Adrenal gland (tissue), 9 donors: ENCODE measurements at regions not wholly inside any gene's neighbourhood (a gene's known extent, or its start where the extent isn't known, plus 50 kb on each side); places are given as distances from the start of the nearest gene placed in this dataset.
A peak's percentile ranks its signal among the peaks of the same experiment; 100 is the strongest.

Experiments used
- DNase-seq, 7 donors: peaks; one replicate each; pipeline ENCODE4 v3.0.0-alpha.2; 2019 to 2020
- H3K27ac ChIP-seq, 5 donors: fragments of 200-600 bp; sonication (generic) in 4 of 5; 1 replicate in 3 of 5; 2 replicates in 2 of 5; pipeline versions ENCODE4 v1.5.1 to v1.8.0; 2016 to 2020; ENCODE audit warnings: mild to moderate bottlenecking in 1 of 5
- H3K27me3 ChIP-seq: fragments of 200-600 bp; 2 replicates; pipeline ENCODE4 v1.8.0; 2021
- H3K36me3 ChIP-seq, 2 donors: fragments of 200-600 bp; replicated peaks in 1 of 2; 1 replicate in 1 of 2; 2 replicates in 1 of 2; pipeline versions ENCODE4 v1.5.1 to v1.8.0; 2018 to 2022
- H3K4me1 ChIP-seq, 2 donors: fragments of 200-600 bp; replicated peaks in 1 of 2; 1 replicate in 1 of 2; 2 replicates in 1 of 2; pipeline versions ENCODE4 v1.5.1 to v1.8.0; 2018 to 2021
- H3K4me3 ChIP-seq, 4 donors: fragments of 200-600 bp; sonication (generic) in 3 of 4; one replicate each; pipeline ENCODE4 v1.5.1; 2016 to 2018
- H3K9me3 ChIP-seq, 3 donors: fragments of 200-600 bp; sonication (generic) in 1 of 3; replicated peaks in 1 of 3; 1 replicate in 2 of 3; 2 replicates in 1 of 3; pipeline versions ENCODE4 v1.5.1 to v1.8.0; 2016 to 2021
- CTCF ChIP-seq, 6 experiments: fragments of 450-650 bp in 4 of 6; fragments of 200-600 bp in 2 of 6; sonication (generic) in 1 of 6; IDR thresholded peaks; 1 replicate in 5 of 6; 2 replicates in 1 of 6; pipeline versions ENCODE4 v1.5.1 to v1.8.0; 2016 to 2021; ENCODE audit warnings: antibody characterized with exemption in 6 of 6, mild to moderate bottlenecking in 2 of 6, moderate library complexity in 1 of 6
- POLR2A ChIP-seq, 2 donors: fragments of 450-650 bp; IDR thresholded peaks; one replicate each; pipeline ENCODE4 v1.6.1; 2017; ENCODE audit warnings: antibody characterized with exemption in 2 of 2, mild to moderate bottlenecking in 2 of 2, moderate library complexity in 1 of 2
- WGBS, 4 donors: extraction: QIAGEN DNeasy Blood & Tissue Kit in 2 of 4; methylation state at CpG; one replicate each; pipeline versions ENCODE4 v1.1.5 to v1.1.7; 2013 to 2017; 5-methylcytosine and 5-hydroxymethylcytosine counted together
- intact Hi-C, 2 donors: fragments of 100-400 bp; cut with DNase I; formaldehyde crosslinking; loops; one replicate each; pipeline versions ENCODE4 v1.14.1 to v1.15.0; 2022 to 2023
- donor health status: healthy with polysubstance abuse.
- donor health status: Bipolar disorder and iron deficiency.
- donor health status: DM: yes; HTN: yes; CAD: no.
- donor health status: DM: no; HTN: no; CAD: no.
- donor health status: DM: no; HTN: no; CAD: no.

DNA sequence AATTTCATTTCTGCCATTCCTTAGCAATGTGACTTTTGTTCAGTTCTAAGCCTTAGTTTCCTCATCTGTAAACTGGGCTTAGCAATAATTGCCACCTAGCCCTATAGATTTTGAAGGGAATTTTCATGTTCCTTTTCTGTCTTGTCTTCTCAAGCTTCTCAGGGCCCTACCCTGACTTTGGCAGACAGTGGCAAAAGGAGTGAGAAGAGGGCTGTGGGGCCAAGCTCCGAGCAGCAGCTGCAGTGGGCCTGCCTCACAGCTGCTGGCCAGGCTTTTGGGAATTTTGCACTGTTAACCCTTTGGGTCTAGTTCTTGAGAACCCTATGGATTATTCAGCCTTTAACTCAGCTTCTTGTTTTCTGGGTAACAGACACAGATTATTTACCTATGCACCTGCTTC lies 67.6 kb upstream of the IGSF1 start:
- no peaks in the 10 kb centered on the region for H3K36me3 ChIP-seq
- intact Hi-C loops, result no loop called here
- no peaks in the 10 kb centered on the region for H3K4me1 ChIP-seq
- TF ChIP-seq CTCF (IDR thresholded peaks at IDR 0.05) (no peak), POLR2A (IDR thresholded peaks at IDR 0.05) (no peak)
- no peaks in the 10 kb centered on the region for H3K9me3 ChIP-seq
- WGBS, 4 donors, result 46 to 74% (median 55%) methylated on average over 1 of the region's 1 CpG
- no peak overlapping the region for H3K4me3 ChIP-seq
- H3K27me3 ChIP-seq, result peaks cover 6% of the 10 kb centered on the region
- no peak for DNase-seq
- H3K27ac ChIP-seq, result no peak overlapping the region

GRCh38 chrX:131359611-131360010 lies 70.5 kb upstream of the IGSF1 start:
- Histone ChIP-seq H3K4me3 (no peak overlapping the region), H3K27me3 (peaks cover 7% of the 10 kb centered on the region), H3K9me3 (no peaks in the 10 kb centered on the region), H3K36me3 (no peaks in the 10 kb centered on the region), H3K27ac (no peak overlapping the region), H3K4me1 (no peaks in the 10 kb centered on the region)
- intact Hi-C loops, result no loop called here
- TF ChIP-seq CTCF (IDR thresholded peaks at IDR 0.05) (no peak), POLR2A (IDR thresholded peaks at IDR 0.05) (no peak)
- no peak for DNase-seq
- 8 to 31% (median 26%) methylated on average over 2 of the region's 2 CpGs for WGBS, 4 donors

GRCh38 chrX:131365766-131366165 lies 76.7 kb upstream of the IGSF1 start:
- intact Hi-C loops, result no loop called here
- Histone ChIP-seq H3K27ac (no peak overlapping the region), H3K9me3 (no peaks in the 10 kb centered on the region), H3K4me1 (no peaks in the 10 kb centered on the region), H3K4me3 (no peak overlapping the region), H3K36me3 (no peaks in the 10 kb centered on the region), H3K27me3 (peaks cover 12% of the 10 kb centered on the region)
- WGBS, 4 donors, result 48 to 66% (median 63%) methylated on average over 3 of the region's 3 CpGs
- TF ChIP-seq CTCF (IDR thresholded peaks at IDR 0.05) (no peak), POLR2A (IDR thresholded peaks at IDR 0.05) (no peak)
- no peak for DNase-seq

- Histone ChIP-seq H3K4me3 (no peak overlapping the region), H3K4me1 (no peaks in the 10 kb centered on the region), H3K27me3 (peaks cover 12% of the 10 kb centered on the region), H3K9me3 (no peaks in the 10 kb centered on the region), H3K27ac (no peak overlapping the region), H3K36me3 (no peaks in the 10 kb centered on the region)
- no peak for DNase-seq
- no peak for TF ChIP-seq POLR2A (IDR thresholded peaks at IDR 0.05)
- TF ChIP-seq CTCF (IDR thresholded peaks at IDR 0.05), result peak in 3 of 6 experiments; percentile 9 to 30 (median 23)
- intact Hi-C loops, result no loop called here
- 23 to 39% (median 31%) methylated on average over 6 of the region's 6 CpGs for WGBS, 4 donors
Observed at GRCh38 chrX:131366407-131366806, 77.3 kb upstream of the IGSF1 start.
